Gastroesophageal sphincter (tissue), 4 donors: ENCODE measurements at regions not wholly inside any gene's neighbourhood (a gene's known extent, or its start where the extent isn't known, plus 50 kb on each side); places are given as distances from the start of the nearest gene placed in this dataset.

ENCODE experiments used
- ATAC-seq: fragments of 150-250 bp; one replicate; pipeline ENCODE4 v1.9.1; 2016; ENCODE audit warnings: mild to moderate bottlenecking, moderate library complexity
- H3K27ac ChIP-seq, 4 donors: fragments of 200-600 bp; sonication (generic) in 3 of 4; 1 replicate in 3 of 4; 2 replicates in 1 of 4; pipeline ENCODE4 v1.5.1; 2016 to 2019
- H3K27me3 ChIP-seq: fragments of 200-600 bp; sonication (generic); one replicate; pipeline ENCODE4 v1.5.1; 2019
- H3K36me3 ChIP-seq, 2 donors: fragments of 200-600 bp; sonication (generic); one replicate each; pipeline ENCODE4 v1.5.1; 2019; ENCODE audit warnings: control low read depth in 1 of 2
- H3K4me1 ChIP-seq, 3 donors: fragments of 200-600 bp; sonication (generic); 1 replicate in 2 of 3; 2 replicates in 1 of 3; pipeline ENCODE4 v1.5.1; 2016 to 2019; ENCODE audit warnings: control low read depth in 2 of 3
- H3K4me3 ChIP-seq, 2 donors: fragments of 200-600 bp; sonication (generic); one replicate each; pipeline ENCODE4 v1.5.1; 2019; ENCODE audit warnings: mild to moderate bottlenecking in 1 of 2, moderate library complexity in 1 of 2
- H3K9me3 ChIP-seq, 3 donors: fragments of 200-600 bp; sonication (generic); one replicate each; pipeline ENCODE4 v1.5.1; 2017 to 2019; ENCODE audit warnings: control low read depth in 2 of 3
- EP300 ChIP-seq: sonication (generic); formaldehyde crosslinking; IDR thresholded peaks from one replicate; pipeline ENCODE4 v1.6.1; 2017; ENCODE audit warnings: antibody characterized with exemption, mild to moderate bottlenecking
- POLR2A ChIP-seq, 2 donors: fragments of 450-650 bp; IDR thresholded peaks; one replicate each; pipeline ENCODE4 v1.6.1; 2017; ENCODE audit warnings: antibody characterized with exemption in 2 of 2, mild to moderate bottlenecking in 2 of 2, moderate library complexity in 1 of 2
- POLR2AphosphoS5 ChIP-seq: sonication (generic); formaldehyde crosslinking; IDR thresholded peaks from one replicate; pipeline ENCODE4 v1.6.1; 2017; ENCODE audit warnings: antibody characterized with exemption
- WGBS, 2 donors: methylation state at CpG; one replicate each; pipeline ENCODE4 v1.1.5; 2018; ENCODE audit warnings: low coverage in 1 of 2; 5-methylcytosine and 5-hydroxymethylcytosine counted together
- TF ChIP-seq, protein P1 (sequence below), 4 experiments: fragments of 200-600 bp in 2 of 4; fragments of 450-650 bp in 2 of 4; sonication (generic) in 1 of 4; IDR thresholded peaks; one replicate each; pipeline ENCODE4 v1.5.1; 2017 to 2019; ENCODE audit warnings: antibody characterized with exemption in 4 of 4, mild to moderate bottlenecking in 2 of 4, moderate library complexity in 2 of 4

DNA sequence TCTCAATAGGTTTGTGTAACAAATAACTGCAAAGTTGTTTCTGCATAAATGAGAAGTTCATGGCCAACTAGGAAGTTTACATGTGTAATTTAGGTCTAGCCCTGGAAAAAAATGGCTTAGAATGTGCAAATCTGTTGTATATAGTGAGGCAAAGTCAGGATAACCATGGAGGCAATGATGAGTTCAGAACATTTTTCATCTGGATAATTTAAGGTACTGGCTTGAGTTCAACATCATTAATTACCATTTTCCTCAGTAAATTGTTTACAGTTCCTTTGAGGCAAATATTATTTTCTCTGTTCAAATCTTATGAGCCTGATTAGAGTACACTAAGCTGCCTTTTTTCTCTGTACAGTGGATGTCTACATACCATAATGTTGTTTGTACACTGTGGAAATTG is 1259.0 kb upstream of the NUDT12 start:
- no peak overlapping the region for H3K27ac ChIP-seq
- H3K27me3 ChIP-seq, result no peaks in the 10 kb centered on the region
- no peak for ATAC-seq
- TF ChIP-seq POLR2A (IDR thresholded peaks at IDR 0.05) (no peak), EP300 (no peak)
- H3K4me1 ChIP-seq, result no peaks in the 10 kb centered on the region
- no peaks in the 10 kb centered on the region for H3K36me3 ChIP-seq
- no peaks in the 10 kb centered on the region for H3K9me3 ChIP-seq
- H3K4me3 ChIP-seq, result no peak overlapping the region

DNA sequence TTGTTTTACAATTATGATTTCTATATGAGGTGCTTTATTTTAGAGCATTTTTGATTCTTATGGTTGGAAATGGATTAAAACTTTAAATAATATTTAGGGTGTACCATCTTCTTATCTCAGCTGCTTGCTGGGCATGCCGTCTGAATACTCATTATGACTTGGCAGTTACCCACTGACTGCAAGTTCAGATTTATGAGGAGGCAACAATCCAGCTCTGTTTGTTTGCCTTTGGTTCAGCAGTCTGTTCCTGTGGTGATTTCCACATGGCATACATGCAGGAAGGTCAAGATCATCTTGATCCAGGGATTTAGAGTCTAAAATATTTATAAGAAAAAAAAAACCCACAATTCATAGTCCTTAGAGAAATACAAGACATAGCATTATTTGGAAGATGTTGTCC is 1254.5 kb upstream of the NUDT12 start:
- Histone ChIP-seq H3K27ac (no peak overlapping the region), H3K9me3 (no peaks in the 10 kb centered on the region), H3K27me3 (no peaks in the 10 kb centered on the region), H3K4me1 (no peaks in the 10 kb centered on the region), H3K4me3 (no peak overlapping the region), H3K36me3 (no peaks in the 10 kb centered on the region)
- 8 to 40% methylated on average over 1 of the region's 1 CpG for WGBS, 2 donors
- no peak for TF ChIP-seq POLR2A (IDR thresholded peaks at IDR 0.05)
- TF ChIP-seq EP300, result no peak
- no peak for TF ChIP-seq POLR2AphosphoS5
- TF ChIP-seq, protein P1, sequence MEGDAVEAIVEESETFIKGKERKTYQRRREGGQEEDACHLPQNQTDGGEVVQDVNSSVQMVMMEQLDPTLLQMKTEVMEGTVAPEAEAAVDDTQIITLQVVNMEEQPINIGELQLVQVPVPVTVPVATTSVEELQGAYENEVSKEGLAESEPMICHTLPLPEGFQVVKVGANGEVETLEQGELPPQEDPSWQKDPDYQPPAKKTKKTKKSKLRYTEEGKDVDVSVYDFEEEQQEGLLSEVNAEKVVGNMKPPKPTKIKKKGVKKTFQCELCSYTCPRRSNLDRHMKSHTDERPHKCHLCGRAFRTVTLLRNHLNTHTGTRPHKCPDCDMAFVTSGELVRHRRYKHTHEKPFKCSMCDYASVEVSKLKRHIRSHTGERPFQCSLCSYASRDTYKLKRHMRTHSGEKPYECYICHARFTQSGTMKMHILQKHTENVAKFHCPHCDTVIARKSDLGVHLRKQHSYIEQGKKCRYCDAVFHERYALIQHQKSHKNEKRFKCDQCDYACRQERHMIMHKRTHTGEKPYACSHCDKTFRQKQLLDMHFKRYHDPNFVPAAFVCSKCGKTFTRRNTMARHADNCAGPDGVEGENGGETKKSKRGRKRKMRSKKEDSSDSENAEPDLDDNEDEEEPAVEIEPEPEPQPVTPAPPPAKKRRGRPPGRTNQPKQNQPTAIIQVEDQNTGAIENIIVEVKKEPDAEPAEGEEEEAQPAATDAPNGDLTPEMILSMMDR (IDR thresholded peaks at IDR 0.05), result no peak
- ATAC-seq, result no peak

DNA sequence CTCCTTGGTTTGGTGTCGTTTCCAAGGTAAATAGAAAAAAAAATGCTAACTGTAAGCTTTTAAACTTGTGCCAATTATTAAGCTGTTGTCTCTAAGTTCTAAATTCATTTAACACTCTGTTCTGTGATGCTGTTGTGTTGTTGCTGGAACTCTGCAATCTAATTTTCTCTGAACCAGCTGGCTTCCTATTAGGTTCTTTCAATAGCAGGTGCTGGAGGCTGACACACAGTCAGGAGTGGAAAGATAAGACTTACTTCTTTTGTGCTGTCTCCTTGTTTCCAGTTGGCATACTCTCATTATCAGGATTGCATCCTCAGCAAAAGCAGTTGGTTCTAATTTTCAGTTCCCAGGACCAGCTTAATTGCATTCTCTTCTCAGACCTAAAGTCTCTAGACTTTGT is 1252.6 kb upstream of the NUDT12 start:
- TF ChIP-seq EP300, result no peak
- TF ChIP-seq POLR2AphosphoS5, result no peak
- TF ChIP-seq POLR2A (IDR thresholded peaks at IDR 0.05), result no peak
- TF ChIP-seq, protein P1 (IDR thresholded peaks at IDR 0.05), result no peak
- H3K4me1 ChIP-seq, result no peaks in the 10 kb centered on the region
- H3K4me3 ChIP-seq, result no peak overlapping the region
- WGBS, 2 donors, result 38% methylated on average over 1 of the region's 1 CpG; no CpG with 5 or more reads in 1 of the 2 donors
- no peaks in the 10 kb centered on the region for H3K36me3 ChIP-seq
- H3K9me3 ChIP-seq, result peaks cover 0 to 5% (median 0%) of the 10 kb centered on the region in 3 donors
- no peak for ATAC-seq
- H3K27ac ChIP-seq, result no peak overlapping the region
- no peaks in the 10 kb centered on the region for H3K27me3 ChIP-seq

DNA sequence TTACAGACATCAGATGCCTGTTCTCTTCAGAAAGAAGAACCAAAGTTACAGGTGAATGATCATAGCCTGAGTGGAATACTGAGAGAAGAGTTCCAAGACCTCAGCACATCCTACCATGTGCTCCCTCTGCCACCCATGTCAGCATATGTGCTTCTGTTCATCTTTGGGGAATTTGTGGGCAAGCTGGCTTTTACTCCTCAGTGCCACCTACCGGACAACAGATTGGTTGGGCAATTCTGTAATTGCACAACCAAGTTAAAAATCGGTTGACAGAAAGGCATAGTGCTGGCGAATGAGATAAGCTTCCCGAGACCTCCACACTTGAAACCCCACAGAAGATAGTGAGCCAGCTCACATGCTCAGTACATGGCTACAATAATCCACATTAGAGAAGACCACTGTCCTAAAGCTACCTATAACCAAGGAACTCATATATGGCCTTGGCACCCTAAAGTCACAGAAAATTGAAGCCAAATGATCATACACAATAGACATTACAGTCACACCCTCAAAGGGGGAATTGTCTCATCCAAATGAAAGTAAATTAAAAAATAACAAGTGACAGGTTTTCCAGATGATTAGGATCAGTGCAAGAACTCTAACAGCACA is 1238.0 kb upstream of the NUDT12 start:
- TF ChIP-seq, protein P1 (IDR thresholded peaks at IDR 0.05), result no peak
- TF ChIP-seq POLR2AphosphoS5 (no peak), EP300 (no peak), POLR2A (IDR thresholded peaks at IDR 0.05) (no peak)
- ATAC-seq, result no peak

DNA sequence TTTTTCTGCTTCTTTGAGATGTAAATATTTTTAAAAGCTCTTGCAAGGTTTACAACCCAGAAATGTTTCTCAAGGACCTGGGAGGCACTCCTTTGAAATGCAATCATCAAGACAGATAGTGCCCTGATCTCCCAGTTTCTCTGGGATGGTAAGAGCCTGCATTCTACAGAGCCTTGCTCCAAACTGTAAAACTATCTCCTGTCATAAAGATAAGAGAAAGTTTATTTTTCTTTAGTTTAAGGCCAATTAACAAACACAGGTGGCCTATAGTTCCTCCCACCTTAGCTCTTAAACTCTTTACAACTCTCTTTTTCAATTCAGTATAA is 1231.1 kb upstream of the NUDT12 start:
- H3K4me3 ChIP-seq, result no peak overlapping the region
- no peaks in the 10 kb centered on the region for H3K27me3 ChIP-seq
- no peaks in the 10 kb centered on the region for H3K36me3 ChIP-seq
- no peak for ATAC-seq
- H3K9me3 ChIP-seq, result no peaks in the 10 kb centered on the region
- peaks cover 2 to 12% (median 4%) of the 10 kb centered on the region in 3 donors for H3K4me1 ChIP-seq
- TF ChIP-seq POLR2A (IDR thresholded peaks at IDR 0.05) (no peak), POLR2AphosphoS5 (no peak), EP300 (no peak)
- TF ChIP-seq, protein P1 (IDR thresholded peaks at IDR 0.05), result no peak
- no peak overlapping the region for H3K27ac ChIP-seq

More for the DNA sequence above, 1238.0 kb upstream of the NUDT12 start:
- Histone ChIP-seq H3K27me3 (no peaks in the 10 kb centered on the region), H3K9me3 (no peaks in the 10 kb centered on the region), H3K4me1 (no peaks in the 10 kb centered on the region), H3K36me3 (no peaks in the 10 kb centered on the region), H3K27ac (no peak overlapping the region), H3K4me3 (no peak overlapping the region)
- 80 to 96% methylated on average over 4 of the region's 4 CpGs for WGBS, 2 donors
